Thyroid gland (tissue), 4 donors: ENCODE measurements at regions not wholly inside any gene's neighbourhood (a gene's known extent, or its start where the extent isn't known, plus 50 kb on each side); places are given as distances from the start of the nearest gene placed in this dataset.

Experiments used
- CTCF ChIP-seq, 6 experiments: fragments of 200-600 bp in 3 of 6; fragments of 450-650 bp in 3 of 6; sonication (generic) in 3 of 6; IDR thresholded peaks; one replicate each; pipeline ENCODE4 v1.5.1; 2016 to 2019; ENCODE audit warnings: antibody characterized with exemption in 6 of 6, mild to moderate bottlenecking in 2 of 6, inconsistent platforms in 1 of 6, moderate library complexity in 1 of 6
- POLR2A ChIP-seq, 2 donors: fragments of 450-650 bp; IDR thresholded peaks; one replicate each; pipeline ENCODE4 v1.6.1; 2017; ENCODE audit warnings: antibody characterized with exemption in 2 of 2, mild to moderate bottlenecking in 2 of 2, moderate library complexity in 1 of 2

DNA sequence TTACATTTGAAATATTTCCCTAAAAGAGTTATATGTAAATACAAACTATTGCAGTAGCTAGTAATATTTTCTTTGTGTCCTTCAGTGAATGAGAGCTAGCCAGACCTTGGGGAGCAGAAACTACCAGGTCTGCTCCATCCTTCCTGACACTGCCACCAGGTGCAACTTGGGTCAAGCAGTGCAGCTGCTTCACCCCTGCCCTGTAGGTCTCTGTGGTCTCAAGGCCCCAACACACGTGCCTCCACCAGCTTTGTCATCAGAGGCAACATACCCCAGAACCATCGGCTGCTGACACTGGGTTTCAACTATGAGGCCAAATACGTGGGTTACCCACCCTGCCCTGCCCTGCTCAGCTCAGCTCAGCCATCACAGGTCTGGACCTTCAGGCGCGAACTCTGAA is 181.6 kb downstream of the FCRL5 start:
- TF ChIP-seq POLR2A (IDR thresholded peaks at IDR 0.05) (no peak), CTCF (IDR thresholded peaks at IDR 0.05) (no peak)
